WTC11 (cell line): ENCODE measurements at regions not wholly inside any gene's neighbourhood (a gene's known extent, or its start where the extent isn't known, plus 50 kb on each side); places are given as distances from the start of the nearest gene placed in this dataset.

Experiments used
- CREB1 ChIP-seq: sonication (generic); formaldehyde crosslinking; IDR thresholded peaks from 2 replicates; pipeline ENCODE4 v1.8.0; 2023; ENCODE audit warnings: mild to moderate bottlenecking, missing genetic modification reagents
- IRF2 ChIP-seq: sonication (generic); formaldehyde crosslinking; IDR thresholded peaks from 2 replicates; pipeline ENCODE4 v1.8.0; 2022; ENCODE audit warnings: low read depth, missing genetic modification reagents, borderline replicate concordance
- NFYB ChIP-seq: sonication (generic); formaldehyde crosslinking; conservative IDR thresholded peaks from 2 replicates; pipeline ENCODE4 v1.8.0; 2022; ENCODE audit warnings: low read depth, missing genetic modification reagents
- NR2C2 ChIP-seq: sonication (generic); formaldehyde crosslinking; IDR thresholded peaks from 2 replicates; pipeline ENCODE4 v1.8.0; 2022; ENCODE audit warnings: mild to moderate bottlenecking, missing genetic modification reagents
- TF ChIP-seq, protein P1 (sequence below): fragments of 200-600 bp; IDR thresholded peaks from 2 replicates; pipeline ENCODE4 v1.8.0; 2022; ENCODE audit warnings: antibody characterized with exemption
- TF ChIP-seq, protein P2 (sequence below): sonication (generic); formaldehyde crosslinking; IDR thresholded peaks from 2 replicates; pipeline ENCODE4 v1.8.0; 2022; ENCODE audit warnings: mild to moderate bottlenecking, missing genetic modification reagents
- TF ChIP-seq, protein P3 (sequence below): sonication (generic); formaldehyde crosslinking; IDR thresholded peaks from 2 replicates; pipeline ENCODE4 v1.8.1; 2023; ENCODE audit warnings: mild to moderate bottlenecking, moderate library complexity, missing genetic modification reagents
- TF ChIP-seq, protein P4 (sequence below): sonication (generic); formaldehyde crosslinking; IDR thresholded peaks from 2 replicates; pipeline ENCODE4 v1.8.1; 2022; ENCODE audit warnings: low read depth, missing genetic modification reagents, borderline replicate concordance

DNA sequence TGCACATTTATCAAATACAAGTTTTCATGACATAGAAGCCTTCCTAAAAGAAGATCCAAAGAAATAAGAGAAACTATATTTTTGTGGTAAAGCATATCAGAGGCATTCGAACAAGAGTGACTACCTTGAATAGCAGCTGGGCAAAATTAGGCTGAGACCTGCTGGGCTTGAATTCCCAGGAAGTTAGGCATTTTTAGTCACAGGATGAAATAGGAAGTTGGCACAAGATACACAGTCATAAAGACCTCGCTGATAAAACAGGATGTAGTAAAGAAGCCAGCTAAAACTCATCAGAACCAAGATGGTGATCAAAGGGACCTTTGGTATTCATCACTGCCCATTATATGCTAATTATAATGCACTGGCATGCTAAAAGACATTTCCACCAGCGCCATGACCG lies 1302.3 kb upstream of the NRXN1 start:
- TF ChIP-seq, protein P1, sequence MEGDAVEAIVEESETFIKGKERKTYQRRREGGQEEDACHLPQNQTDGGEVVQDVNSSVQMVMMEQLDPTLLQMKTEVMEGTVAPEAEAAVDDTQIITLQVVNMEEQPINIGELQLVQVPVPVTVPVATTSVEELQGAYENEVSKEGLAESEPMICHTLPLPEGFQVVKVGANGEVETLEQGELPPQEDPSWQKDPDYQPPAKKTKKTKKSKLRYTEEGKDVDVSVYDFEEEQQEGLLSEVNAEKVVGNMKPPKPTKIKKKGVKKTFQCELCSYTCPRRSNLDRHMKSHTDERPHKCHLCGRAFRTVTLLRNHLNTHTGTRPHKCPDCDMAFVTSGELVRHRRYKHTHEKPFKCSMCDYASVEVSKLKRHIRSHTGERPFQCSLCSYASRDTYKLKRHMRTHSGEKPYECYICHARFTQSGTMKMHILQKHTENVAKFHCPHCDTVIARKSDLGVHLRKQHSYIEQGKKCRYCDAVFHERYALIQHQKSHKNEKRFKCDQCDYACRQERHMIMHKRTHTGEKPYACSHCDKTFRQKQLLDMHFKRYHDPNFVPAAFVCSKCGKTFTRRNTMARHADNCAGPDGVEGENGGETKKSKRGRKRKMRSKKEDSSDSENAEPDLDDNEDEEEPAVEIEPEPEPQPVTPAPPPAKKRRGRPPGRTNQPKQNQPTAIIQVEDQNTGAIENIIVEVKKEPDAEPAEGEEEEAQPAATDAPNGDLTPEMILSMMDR = no peak
- TF ChIP-seq, protein P2, sequence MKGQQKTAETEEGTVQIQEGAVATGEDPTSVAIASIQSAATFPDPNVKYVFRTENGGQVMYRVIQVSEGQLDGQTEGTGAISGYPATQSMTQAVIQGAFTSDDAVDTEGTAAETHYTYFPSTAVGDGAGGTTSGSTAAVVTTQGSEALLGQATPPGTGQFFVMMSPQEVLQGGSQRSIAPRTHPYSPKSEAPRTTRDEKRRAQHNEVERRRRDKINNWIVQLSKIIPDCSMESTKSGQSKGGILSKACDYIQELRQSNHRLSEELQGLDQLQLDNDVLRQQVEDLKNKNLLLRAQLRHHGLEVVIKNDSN (CRISPR knock-in tag) = no peak
- TF ChIP-seq, protein P3, sequence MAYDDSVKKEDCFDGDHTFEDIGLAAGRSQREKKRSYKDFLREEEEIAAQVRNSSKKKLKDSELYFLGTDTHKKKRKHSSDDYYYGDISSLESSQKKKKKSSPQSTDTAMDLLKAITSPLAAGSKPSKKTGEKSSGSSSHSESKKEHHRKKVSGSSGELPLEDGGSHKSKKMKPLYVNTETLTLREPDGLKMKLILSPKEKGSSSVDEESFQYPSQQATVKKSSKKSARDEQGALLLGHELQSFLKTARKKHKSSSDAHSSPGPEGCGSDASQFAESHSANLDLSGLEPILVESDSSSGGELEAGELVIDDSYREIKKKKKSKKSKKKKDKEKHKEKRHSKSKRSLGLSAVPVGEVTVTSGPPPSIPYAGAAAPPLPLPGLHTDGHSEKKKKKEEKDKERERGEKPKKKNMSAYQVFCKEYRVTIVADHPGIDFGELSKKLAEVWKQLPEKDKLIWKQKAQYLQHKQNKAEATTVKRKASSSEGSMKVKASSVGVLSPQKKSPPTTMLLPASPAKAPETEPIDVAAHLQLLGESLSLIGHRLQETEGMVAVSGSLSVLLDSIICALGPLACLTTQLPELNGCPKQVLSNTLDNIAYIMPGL (CRISPR knock-in tag) = no peak
- TF ChIP-seq CREB1 = no peak
- no peak for TF ChIP-seq IRF2 (CRISPR knock-in tag)
- no peak for TF ChIP-seq NR2C2 (CRISPR knock-in tag)
- no peak for TF ChIP-seq NFYB (CRISPR knock-in tag)
- TF ChIP-seq, protein P4, sequence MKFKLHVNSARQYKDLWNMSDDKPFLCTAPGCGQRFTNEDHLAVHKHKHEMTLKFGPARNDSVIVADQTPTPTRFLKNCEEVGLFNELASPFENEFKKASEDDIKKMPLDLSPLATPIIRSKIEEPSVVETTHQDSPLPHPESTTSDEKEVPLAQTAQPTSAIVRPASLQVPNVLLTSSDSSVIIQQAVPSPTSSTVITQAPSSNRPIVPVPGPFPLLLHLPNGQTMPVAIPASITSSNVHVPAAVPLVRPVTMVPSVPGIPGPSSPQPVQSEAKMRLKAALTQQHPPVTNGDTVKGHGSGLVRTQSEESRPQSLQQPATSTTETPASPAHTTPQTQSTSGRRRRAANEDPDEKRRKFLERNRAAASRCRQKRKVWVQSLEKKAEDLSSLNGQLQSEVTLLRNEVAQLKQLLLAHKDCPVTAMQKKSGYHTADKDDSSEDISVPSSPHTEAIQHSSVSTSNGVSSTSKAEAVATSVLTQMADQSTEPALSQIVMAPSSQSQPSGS (CRISPR knock-in tag) = no peak
